Fibroblast of lung (primary cell): ENCODE measurements at regions not wholly inside any gene's neighbourhood (a gene's known extent, or its start where the extent isn't known, plus 50 kb on each side); places are given as distances from the start of the nearest gene placed in this dataset.
A peak's percentile ranks its signal among the peaks of the same experiment; 100 is the strongest.

Source experiments
- DNase-seq, 2 donors: peaks; one replicate each; pipeline versions ENCODE4 v3.0.0 to v3.0.0-alpha.2; 2010; ENCODE audit warnings: low read depth in 2 of 2
- H2AFZ ChIP-seq: 2 replicates; pipeline ENCODE4 v1.5.1; 2012; ENCODE audit warnings: low read length, control low read depth, inconsistent platforms
- H3K27ac ChIP-seq: 2 replicates; pipeline ENCODE4 v1.5.1; 2011; ENCODE audit warnings: low read length, control low read depth; ENCODE audit not compliant: insufficient read depth
- H3K27me3 ChIP-seq: 2 replicates; pipeline ENCODE4 v1.5.1; 2011; ENCODE audit warnings: mild to moderate bottlenecking, low read length; ENCODE audit not compliant: control insufficient read depth, insufficient read depth
- H3K36me3 ChIP-seq: 2 replicates; pipeline ENCODE4 v1.5.1; 2011; ENCODE audit warnings: low read length; ENCODE audit not compliant: control insufficient read depth, insufficient read depth
- H3K4me1 ChIP-seq: 2 replicates; pipeline ENCODE4 v1.5.1; 2011; ENCODE audit warnings: low read length; ENCODE audit not compliant: control insufficient read depth, insufficient read depth; ENCODE audit errors: extremely low read depth
- H3K4me2 ChIP-seq: 2 replicates; pipeline ENCODE4 v1.5.1; 2011; ENCODE audit warnings: low read length, control low read depth; ENCODE audit not compliant: insufficient read depth; ENCODE audit errors: extremely low read depth
- H3K4me3 ChIP-seq, 4 experiments: fragments of 200-600 bp in 1 of 4; sonication (generic) in 1 of 4; replicated peaks in 1 of 4; 2 replicates each; pipeline ENCODE4 v1.5.1; 2011 to 2016; ENCODE audit warnings: low read length in 4 of 4, low read depth in 3 of 4, mild to moderate bottlenecking in 3 of 4, control low read depth in 2 of 4, inconsistent platforms in 1 of 4, mixed read lengths in 1 of 4; ENCODE audit not compliant: insufficient read depth in 1 of 4; ENCODE audit errors: control extremely low read depth in 1 of 4
- H3K79me2 ChIP-seq: 2 replicates; pipeline ENCODE4 v1.5.1; 2012; ENCODE audit warnings: mild to moderate bottlenecking, low read length, inconsistent platforms; ENCODE audit not compliant: control insufficient read depth, insufficient read depth
- H3K9ac ChIP-seq: 2 replicates; pipeline ENCODE4 v1.5.1; 2011; ENCODE audit warnings: mild to moderate bottlenecking, low read length, control low read depth; ENCODE audit not compliant: insufficient read depth
- H3K9me3 ChIP-seq: 2 replicates; pipeline ENCODE4 v1.5.1; 2012; ENCODE audit warnings: low read depth, low read length; ENCODE audit not compliant: control insufficient read depth, insufficient read depth
- H4K20me1 ChIP-seq: 2 replicates; pipeline ENCODE4 v1.5.1; 2011; ENCODE audit warnings: low read length; ENCODE audit not compliant: control insufficient read depth, insufficient read depth; ENCODE audit errors: extremely low read depth
- CTCF ChIP-seq, 2 donors: IDR thresholded peaks in 1 of 2; conservative IDR thresholded peaks in 1 of 2; 1 replicate in 1 of 2; 2 replicates in 1 of 2; pipeline ENCODE4 v1.5.1; 2011 to 2012; ENCODE audit warnings: low read length in 2 of 2, control low read depth in 1 of 2, inconsistent platforms in 1 of 2, low read depth in 1 of 2, mild to moderate bottlenecking in 1 of 2
- EZH2 ChIP-seq: IDR thresholded peaks from 2 replicates; pipeline ENCODE4 v1.5.1; 2012; ENCODE audit warnings: low read length, control low read depth, mild to moderate bottlenecking; ENCODE audit errors: missing control alignments

DNA sequence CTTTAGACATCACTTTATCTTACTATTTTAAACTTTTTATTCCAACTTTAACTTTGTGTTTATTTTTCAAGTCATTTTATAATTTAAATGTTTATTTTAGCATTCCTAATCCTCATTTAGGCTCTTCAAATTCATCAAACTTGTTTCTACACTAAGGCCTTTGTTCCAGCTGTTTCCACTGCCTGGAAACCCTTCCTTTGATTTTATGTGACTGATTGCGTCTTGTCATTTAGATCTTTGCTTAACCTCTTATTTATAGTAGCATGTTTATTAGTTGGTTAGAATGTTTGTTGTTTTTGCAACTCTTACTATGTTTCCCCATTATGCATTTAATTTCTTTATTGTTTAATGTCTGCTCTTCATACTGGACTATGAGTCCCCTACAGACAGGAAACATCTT is 132.0 kb downstream of the FAM181B start:
- Histone ChIP-seq H3K36me3 (no peaks in the 10 kb centered on the region), H3K9me3 (no peaks in the 10 kb centered on the region), H3K4me2 (no peak overlapping the region), H4K20me1 (no peaks in the 10 kb centered on the region), H3K79me2 (no peaks in the 10 kb centered on the region), H3K27me3 (no peaks in the 10 kb centered on the region), H3K9ac (no peak overlapping the region), H2AFZ (no peak overlapping the region), H3K27ac (no peak overlapping the region), H3K4me1 (no peaks in the 10 kb centered on the region), H3K4me3 (no peak overlapping the region)
- TF ChIP-seq CTCF (conservative IDR thresholded peaks at IDR 0.05 in 1 of 2, IDR thresholded peaks at IDR 0.05 in 1 of 2; ENCODE audit: low read depth in 1 of 2, low read length in 2 of 2) = no peak
- no peak for TF ChIP-seq EZH2
- no peak for DNase-seq

DNA sequence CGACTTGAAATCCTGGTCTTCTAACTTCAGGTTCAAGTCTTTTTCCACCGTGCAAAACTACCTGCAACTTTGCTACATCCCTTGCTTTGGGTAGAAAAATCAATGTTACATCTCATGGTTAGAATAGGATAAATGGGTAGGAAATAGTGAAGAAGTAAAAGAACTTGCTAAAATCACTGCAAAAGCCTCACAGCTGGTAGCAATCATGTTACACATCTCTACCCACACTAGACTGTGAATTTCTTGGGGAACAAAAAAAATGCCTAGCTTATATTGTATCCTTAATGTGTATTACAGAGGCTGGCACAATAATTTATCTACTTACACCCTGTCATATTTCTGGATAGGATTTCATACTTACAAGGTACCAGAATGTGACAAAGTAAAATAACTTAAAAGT is 133.8 kb downstream of the FAM181B start:
- no peak overlapping the region for H2AFZ ChIP-seq
- H4K20me1 ChIP-seq = no peaks in the 10 kb centered on the region
- no peak overlapping the region for H3K27ac ChIP-seq
- no peaks in the 10 kb centered on the region for H3K9me3 ChIP-seq
- no peaks in the 10 kb centered on the region for H3K4me1 ChIP-seq
- H3K4me2 ChIP-seq = no peak overlapping the region
- H3K4me3 ChIP-seq = no peak overlapping the region
- H3K27me3 ChIP-seq = no peaks in the 10 kb centered on the region
- no peak overlapping the region for H3K9ac ChIP-seq
- H3K79me2 ChIP-seq = no peaks in the 10 kb centered on the region
- TF ChIP-seq EZH2 (no peak), CTCF (conservative IDR thresholded peaks at IDR 0.05 in 1 of 2, IDR thresholded peaks at IDR 0.05 in 1 of 2; ENCODE audit: low read depth in 1 of 2, low read length in 2 of 2) (no peak)
- DNase-seq = peak in 1 of 2 donors; percentile 28
- H3K36me3 ChIP-seq = no peaks in the 10 kb centered on the region

- Histone ChIP-seq H3K27me3 (no peaks in the 10 kb centered on the region), H3K79me2 (no peaks in the 10 kb centered on the region), H3K27ac (no peak overlapping the region), H3K36me3 (no peaks in the 10 kb centered on the region), H3K4me1 (no peaks in the 10 kb centered on the region), H3K9ac (no peak overlapping the region), H3K4me2 (no peak overlapping the region), H2AFZ (no peak overlapping the region), H3K9me3 (no peaks in the 10 kb centered on the region), H3K4me3 (no peak overlapping the region), H4K20me1 (no peaks in the 10 kb centered on the region)
- TF ChIP-seq CTCF (conservative IDR thresholded peaks at IDR 0.05 in 1 of 2, IDR thresholded peaks at IDR 0.05 in 1 of 2; ENCODE audit: low read depth in 1 of 2, low read length in 2 of 2) (no peak), EZH2 (no peak)
- DNase-seq = no peak
Measured at GRCh38 chr11:82586581-82586980, 147.1 kb downstream of the FAM181B start.
